Neural crest cell (in vitro differentiated cells): ENCODE measurements at regions not wholly inside any gene's neighbourhood (a gene's known extent, or its start where the extent isn't known, plus 50 kb on each side); places are given as distances from the start of the nearest gene placed in this dataset.

Source experiments
- DNase-seq: peaks from one replicate; pipeline ENCODE4 v3.0.0; 2021; ENCODE audit warnings: low read depth, mixed read lengths, low spot score
- H3K27ac Mint-ChIP-seq: one replicate; pipeline ENCODE4 v1.8.0; 2021; ENCODE audit warnings: mild to moderate bottlenecking, mixed read lengths; ENCODE audit not compliant: unreplicated experiment
- H3K27me3 Mint-ChIP-seq: 2 replicates; pipeline ENCODE4 v1.8.0; 2021; ENCODE audit warnings: low read depth, mild to moderate bottlenecking, mixed read lengths
- H3K36me3 Mint-ChIP-seq: 2 replicates; pipeline ENCODE4 v1.8.0; 2021; ENCODE audit warnings: low read depth, mild to moderate bottlenecking, mixed read lengths
- H3K4me1 Mint-ChIP-seq: 2 replicates; pipeline ENCODE4 v1.8.0; 2021; ENCODE audit warnings: mixed read lengths
- H3K4me3 Mint-ChIP-seq: one replicate; pipeline ENCODE4 v1.8.0; 2021; ENCODE audit warnings: mild to moderate bottlenecking, mixed read lengths
- H3K9me3 Mint-ChIP-seq: 2 replicates; pipeline ENCODE4 v1.8.0; 2021; ENCODE audit warnings: mixed read lengths
- CTCF ChIP-seq: fragments of 200-600 bp; sonication (generic); conservative IDR thresholded peaks from 2 replicates; pipeline ENCODE4 v1.5.0; 2021; ENCODE audit warnings: antibody characterized with exemption, mild to moderate bottlenecking

GRCh38 chr6:113127786-113128419 lies 729.2 kb upstream of the MARCKS start:
- H3K4me1 Mint-ChIP-seq = peaks cover 10% of the 10 kb centered on the region
- TF ChIP-seq CTCF = no peak
- H3K27ac Mint-ChIP-seq = no peak overlapping the region
- H3K36me3 Mint-ChIP-seq = no peaks in the 10 kb centered on the region
- DNase-seq = no peak
- H3K9me3 Mint-ChIP-seq = no peaks in the 10 kb centered on the region
- H3K4me3 Mint-ChIP-seq = no peak overlapping the region
- no peaks in the 10 kb centered on the region for H3K27me3 Mint-ChIP-seq

- no peak for DNase-seq
- Mint-ChIP-seq H3K9me3 (no peaks in the 10 kb centered on the region), H3K27me3 (no peaks in the 10 kb centered on the region), H3K4me3 (no peak overlapping the region), H3K4me1 (peaks cover 5% of the 10 kb centered on the region), H3K27ac (no peak overlapping the region), H3K36me3 (no peaks in the 10 kb centered on the region)
- no peak for TF ChIP-seq CTCF
These were observed 728.5 kb upstream of the MARCKS start for GRCh38 chr6:113128661-113129060.

GRCh38 chr6:113129991-113130390 lies 727.2 kb upstream of the MARCKS start:
- no peak overlapping the region for H3K27ac Mint-ChIP-seq
- peaks cover 2% of the 10 kb centered on the region for H3K4me1 Mint-ChIP-seq
- H3K27me3 Mint-ChIP-seq = no peaks in the 10 kb centered on the region
- no peak for DNase-seq
- peaks cover 2% of the 10 kb centered on the region for H3K9me3 Mint-ChIP-seq
- no peaks in the 10 kb centered on the region for H3K36me3 Mint-ChIP-seq
- TF ChIP-seq CTCF = no peak
- H3K4me3 Mint-ChIP-seq = no peak overlapping the region

GRCh38 chr6:113137426-113137825 lies 719.7 kb upstream of the MARCKS start:
- TF ChIP-seq CTCF = no peak
- H3K27me3 Mint-ChIP-seq = no peaks in the 10 kb centered on the region
- H3K36me3 Mint-ChIP-seq = no peaks in the 10 kb centered on the region
- H3K9me3 Mint-ChIP-seq = peaks cover 3% of the 10 kb centered on the region
- no peak overlapping the region for H3K27ac Mint-ChIP-seq
- peaks cover 6% of the 10 kb centered on the region for H3K4me1 Mint-ChIP-seq
- no peak for DNase-seq
- no peak overlapping the region for H3K4me3 Mint-ChIP-seq

GRCh38 chr6:113140721-113141120 lies 716.4 kb upstream of the MARCKS start:
- H3K4me3 Mint-ChIP-seq = no peak overlapping the region
- H3K9me3 Mint-ChIP-seq = no peaks in the 10 kb centered on the region
- no peaks in the 10 kb centered on the region for H3K4me1 Mint-ChIP-seq
- DNase-seq = no peak
- no peaks in the 10 kb centered on the region for H3K27me3 Mint-ChIP-seq
- TF ChIP-seq CTCF = no peak
- no peaks in the 10 kb centered on the region for H3K36me3 Mint-ChIP-seq
- H3K27ac Mint-ChIP-seq = no peak overlapping the region
